Stomach smooth muscle (tissue), 2 donors: ENCODE measurements at regions not wholly inside any gene's neighbourhood (a gene's known extent, or its start where the extent isn't known, plus 50 kb on each side); places are given as distances from the start of the nearest gene placed in this dataset.

Experiments
- H3K27ac ChIP-seq: one replicate; pipeline ENCODE4 v1.7.0; 2013; ENCODE audit warnings: mild to moderate bottlenecking, low read length, inconsistent platforms
- H3K27me3 ChIP-seq, 2 donors: one replicate each; pipeline ENCODE4 v1.7.0; 2013; ENCODE audit warnings: low read length in 2 of 2; ENCODE audit not compliant: insufficient read depth in 2 of 2, control insufficient read depth in 1 of 2
- H3K36me3 ChIP-seq, 2 donors: one replicate each; pipeline ENCODE4 v1.7.0; 2013; ENCODE audit warnings: low read length in 2 of 2; ENCODE audit not compliant: control insufficient read depth in 2 of 2, insufficient read depth in 2 of 2
- H3K4me1 ChIP-seq: one replicate; pipeline ENCODE4 v1.7.0; 2013; ENCODE audit warnings: low read length; ENCODE audit not compliant: control insufficient read depth, insufficient read depth
- H3K4me3 ChIP-seq, 2 donors: one replicate each; pipeline ENCODE4 v1.7.0; 2013; ENCODE audit warnings: low read length in 2 of 2
- H3K9ac ChIP-seq, 2 donors: one replicate each; pipeline ENCODE4 v1.7.0; 2013; ENCODE audit warnings: low read length in 2 of 2, mild to moderate bottlenecking in 1 of 2
- H3K9me3 ChIP-seq, 2 donors: one replicate each; pipeline ENCODE4 v1.7.0; 2013; ENCODE audit warnings: low read length in 2 of 2; ENCODE audit not compliant: control insufficient read depth in 2 of 2
- donor health status: healthy.
- donor health status: Pancreatic carcinoma.

DNA sequence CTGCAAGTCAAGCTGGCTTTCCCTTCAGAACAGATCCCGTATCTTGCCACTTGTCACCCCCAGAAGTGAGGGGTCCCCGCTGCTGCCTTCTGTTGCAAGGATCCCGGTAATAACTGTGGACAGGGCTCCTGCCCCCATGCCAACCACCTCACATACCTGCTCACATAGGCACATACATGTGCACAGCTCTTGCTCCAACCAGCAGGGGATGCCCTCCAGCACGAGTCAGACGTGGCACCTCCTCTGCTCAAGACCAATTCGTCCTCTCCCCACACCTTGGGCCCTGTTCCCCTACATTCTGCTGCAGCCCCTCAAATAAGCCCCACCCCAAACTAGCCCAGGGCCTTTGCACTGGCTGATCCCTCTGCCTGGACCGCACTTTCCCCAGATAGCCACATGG is 163.3 kb downstream of the CRYBB2 start:
- Histone ChIP-seq H3K4me3 (no peak overlapping the region), H3K36me3 (peaks cover 10 to 11% of the 10 kb centered on the region in 2 donors), H3K9me3 (no peaks in the 10 kb centered on the region), H3K27me3 (no peaks in the 10 kb centered on the region), H3K4me1 (peaks cover 3% of the 10 kb centered on the region), H3K27ac (no peak overlapping the region), H3K9ac (no peak overlapping the region)

DNA sequence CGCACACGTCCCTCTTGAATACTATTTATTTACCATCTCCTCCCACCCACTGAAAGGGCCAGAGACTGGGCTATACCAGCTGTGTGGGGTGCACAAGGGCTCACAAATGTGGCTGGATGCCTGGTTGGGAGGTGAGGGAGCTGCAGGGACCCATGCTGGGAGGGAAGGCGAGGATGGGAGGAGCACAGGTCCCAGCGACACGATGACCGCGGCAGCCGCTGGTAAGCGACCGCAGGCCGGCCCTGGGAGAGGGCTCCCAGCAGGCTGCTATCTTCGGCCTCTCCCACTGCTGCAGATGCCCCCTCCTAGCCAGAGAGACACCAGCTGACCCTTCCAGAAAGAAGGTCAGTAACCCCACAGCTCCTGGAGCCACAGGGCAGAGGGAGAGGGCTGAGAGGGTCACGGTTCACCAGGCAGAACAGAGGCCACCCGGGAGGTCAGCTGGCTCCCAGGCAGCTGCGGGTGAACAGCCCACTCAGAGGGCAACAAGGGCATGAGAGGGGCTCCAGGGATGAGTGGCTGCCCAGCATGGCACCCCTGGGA is 163.9 kb downstream of the CRYBB2 start:
- Histone ChIP-seq H3K36me3 (peaks cover 9 to 11% of the 10 kb centered on the region in 2 donors), H3K4me1 (peaks cover 3% of the 10 kb centered on the region), H3K9ac (no peak overlapping the region), H3K4me3 (no peak overlapping the region), H3K27ac (no peak overlapping the region), H3K27me3 (no peaks in the 10 kb centered on the region), H3K9me3 (no peaks in the 10 kb centered on the region)

DNA sequence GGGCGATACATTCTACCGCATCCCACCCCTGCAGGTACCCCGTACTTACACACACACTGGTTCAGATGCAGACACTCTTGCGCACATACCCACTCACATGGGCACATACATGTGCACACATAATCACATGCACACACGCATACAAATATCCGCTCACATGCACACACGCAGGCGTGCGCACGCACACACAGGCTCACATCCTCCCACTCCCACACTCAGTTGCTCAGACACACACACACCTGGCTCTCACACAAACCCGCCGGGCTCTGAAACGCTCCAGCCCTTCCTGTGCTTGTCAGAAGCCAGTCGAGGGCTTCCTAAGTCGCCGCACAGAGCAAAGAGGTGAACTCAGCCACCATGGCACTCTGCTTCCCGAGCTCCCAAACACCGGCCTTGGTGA is 164.5 kb downstream of the CRYBB2 start:
- Histone ChIP-seq H3K27ac (no peak overlapping the region), H3K4me3 (no peak overlapping the region), H3K4me1 (peaks cover 3% of the 10 kb centered on the region), H3K27me3 (no peaks in the 10 kb centered on the region), H3K9ac (no peak overlapping the region), H3K9me3 (no peaks in the 10 kb centered on the region), H3K36me3 (peaks cover 8 to 11% of the 10 kb centered on the region in 2 donors)

DNA sequence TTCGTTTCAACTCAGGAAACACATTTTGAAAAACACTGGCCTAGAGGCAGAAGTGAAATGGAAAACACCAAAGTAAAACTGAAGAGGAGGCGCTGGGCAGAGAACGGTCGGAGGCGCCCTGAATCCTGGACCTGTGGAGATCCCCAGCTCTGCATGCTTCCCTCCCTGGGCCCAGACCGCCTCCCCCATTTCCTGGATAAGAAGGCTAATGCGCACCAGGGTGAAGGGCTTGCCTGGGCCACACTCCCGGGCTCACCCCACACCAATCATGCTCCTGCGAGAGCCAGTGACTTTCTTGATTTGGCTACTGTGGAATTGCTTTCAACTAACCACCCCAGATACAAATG is 167.1 kb downstream of the CRYBB2 start:
- Histone ChIP-seq H3K4me1 (peaks cover 10% of the 10 kb centered on the region), H3K9ac (no peak overlapping the region), H3K27ac (no peak overlapping the region), H3K27me3 (no peaks in the 10 kb centered on the region), H3K4me3 (no peak overlapping the region), H3K9me3 (no peaks in the 10 kb centered on the region), H3K36me3 (no peaks in the 10 kb centered on the region)

DNA sequence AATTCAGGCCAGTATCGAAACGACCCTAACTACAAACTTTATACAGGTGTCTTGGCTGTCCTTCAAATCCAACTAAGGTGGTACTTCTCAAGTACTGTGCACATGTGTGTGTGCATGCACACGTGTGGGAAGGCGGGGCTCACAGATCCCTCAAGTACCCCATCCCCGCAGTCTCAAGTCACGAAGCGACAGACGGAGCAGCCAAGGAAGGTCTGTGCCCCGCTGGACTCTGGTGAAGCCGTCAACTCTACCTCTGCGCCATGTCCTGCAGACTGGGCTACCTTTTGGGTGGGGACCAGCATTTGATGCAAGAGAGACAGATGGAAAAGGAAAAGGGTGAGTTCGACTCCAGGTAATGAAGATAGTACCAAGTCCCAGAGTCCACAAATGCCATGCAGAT is 169.0 kb downstream of the CRYBB2 start:
- peaks cover 10% of the 10 kb centered on the region for H3K4me1 ChIP-seq

DNA sequence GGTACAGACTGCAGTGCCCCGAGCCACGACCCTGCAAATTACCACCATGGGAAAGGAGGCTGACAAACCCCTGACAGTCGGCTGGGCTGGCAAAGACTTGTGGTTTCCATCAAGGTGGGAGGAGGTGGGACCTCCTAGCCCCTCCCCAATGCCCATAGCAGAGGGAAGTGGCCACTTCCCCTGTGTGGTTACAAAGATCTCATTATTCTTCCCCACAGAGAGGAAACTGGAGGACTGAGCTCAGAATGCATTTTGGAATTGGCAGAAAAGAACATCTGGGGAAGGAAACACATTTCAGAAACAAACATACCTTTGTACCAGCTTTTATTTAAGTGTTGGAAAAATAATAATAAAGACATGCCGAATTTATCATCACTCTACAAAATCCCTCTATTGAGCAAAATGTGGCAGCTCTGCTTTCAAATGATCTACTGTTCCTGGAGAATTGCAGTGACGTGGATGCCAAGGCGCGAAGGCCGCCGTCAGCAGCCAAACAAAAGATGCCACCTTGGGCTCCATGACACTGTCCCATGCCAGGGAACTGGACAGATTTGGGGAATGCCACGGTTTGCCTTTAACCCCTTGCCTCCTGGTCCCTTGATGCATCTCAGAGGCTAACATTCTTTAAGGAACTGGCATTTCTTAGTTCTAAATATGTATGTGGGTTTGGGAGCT is 169.6 kb downstream of the CRYBB2 start:
- no peaks in the 10 kb centered on the region for H3K36me3 ChIP-seq

More for the DNA sequence above, 169.0 kb downstream of the CRYBB2 start:
- H3K36me3 ChIP-seq, result no peaks in the 10 kb centered on the region
- no peak overlapping the region for H3K4me3 ChIP-seq
- no peak overlapping the region for H3K9ac ChIP-seq
- H3K27ac ChIP-seq, result no peak overlapping the region
- no peaks in the 10 kb centered on the region for H3K9me3 ChIP-seq
- no peaks in the 10 kb centered on the region for H3K27me3 ChIP-seq

DNA sequence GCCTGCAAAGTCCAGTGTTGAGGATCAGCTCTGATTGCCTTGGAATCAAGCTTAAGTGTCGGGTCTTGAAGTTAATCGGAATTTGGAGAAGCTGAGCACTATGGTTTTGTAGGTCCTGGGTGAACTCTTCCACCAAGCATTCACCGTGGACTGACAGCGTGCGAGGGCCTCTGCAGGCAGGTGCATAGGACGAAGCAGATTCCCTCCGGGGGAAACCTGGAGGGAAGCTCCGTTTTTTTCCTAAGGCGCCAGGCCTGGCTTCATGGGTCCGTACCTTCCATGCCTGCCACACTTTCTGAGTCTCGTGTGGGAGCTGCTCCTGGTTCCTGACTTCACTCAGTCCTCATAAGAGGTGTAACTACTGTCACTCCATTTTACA is 170.1 kb downstream of the CRYBB2 start:
- no peaks in the 10 kb centered on the region for H3K27me3 ChIP-seq
- no peak overlapping the region for H3K9ac ChIP-seq
- no peak overlapping the region for H3K4me3 ChIP-seq
- H3K27ac ChIP-seq, result no peak overlapping the region
- no peaks in the 10 kb centered on the region for H3K9me3 ChIP-seq
- peaks cover 10% of the 10 kb centered on the region for H3K4me1 ChIP-seq
- no peaks in the 10 kb centered on the region for H3K36me3 ChIP-seq

More for the DNA sequence above, 169.6 kb downstream of the CRYBB2 start:
- Histone ChIP-seq H3K9ac (no peak overlapping the region), H3K27ac (no peak overlapping the region), H3K4me3 (no peak overlapping the region), H3K9me3 (no peaks in the 10 kb centered on the region), H3K4me1 (peaks cover 10% of the 10 kb centered on the region), H3K27me3 (no peaks in the 10 kb centered on the region)

DNA sequence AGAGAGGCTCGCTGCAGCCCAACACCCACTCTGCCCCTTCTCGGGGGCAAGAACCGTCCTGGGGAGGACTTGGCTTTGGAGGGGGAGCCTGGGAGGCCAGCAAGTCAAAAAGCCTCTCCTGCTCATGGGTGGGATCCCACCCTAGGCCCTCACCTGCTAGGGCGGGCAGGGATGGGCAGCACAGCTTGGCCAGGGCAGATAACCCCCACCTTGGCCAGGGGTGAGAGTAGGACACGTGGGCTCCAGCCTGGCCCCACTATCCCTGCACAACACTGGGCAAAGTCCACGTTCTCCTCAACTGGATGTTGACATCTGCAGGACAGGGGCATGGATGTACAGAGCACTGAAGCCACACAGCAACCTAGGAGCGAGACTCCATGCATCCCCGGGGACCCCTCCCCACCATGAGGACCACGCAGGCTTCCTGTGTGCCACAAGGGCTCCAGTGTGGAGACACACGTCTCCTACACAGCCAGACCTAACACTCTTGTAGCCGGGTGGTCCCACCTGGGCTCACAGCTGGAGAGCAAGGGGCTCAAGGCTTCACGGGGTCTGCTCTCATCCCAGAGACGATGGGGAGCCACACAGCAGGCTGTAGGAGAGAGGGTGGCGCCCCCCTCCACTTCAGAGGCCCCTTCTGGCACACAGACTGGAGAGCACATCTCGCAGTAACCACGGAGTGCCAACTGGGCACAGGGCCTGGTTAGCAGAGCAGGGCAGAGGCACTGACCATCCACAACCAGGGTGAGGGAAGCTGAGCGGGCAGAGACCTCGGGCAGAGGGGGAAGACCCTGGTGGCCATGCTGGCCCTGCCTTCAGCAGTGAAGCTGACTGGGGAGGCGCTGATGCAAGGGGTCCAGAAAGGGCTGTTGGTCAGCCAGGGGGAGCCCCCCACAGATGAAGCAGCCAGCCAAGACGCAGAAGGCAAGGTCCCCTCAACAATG is 171.1 kb downstream of the CRYBB2 start:
- Histone ChIP-seq H3K9me3 (no peaks in the 10 kb centered on the region), H3K4me3 (no peak overlapping the region), H3K9ac (no peak overlapping the region), H3K27me3 (no peaks in the 10 kb centered on the region), H3K4me1 (peaks cover 10% of the 10 kb centered on the region), H3K36me3 (no peaks in the 10 kb centered on the region), H3K27ac (no peak overlapping the region)

DNA sequence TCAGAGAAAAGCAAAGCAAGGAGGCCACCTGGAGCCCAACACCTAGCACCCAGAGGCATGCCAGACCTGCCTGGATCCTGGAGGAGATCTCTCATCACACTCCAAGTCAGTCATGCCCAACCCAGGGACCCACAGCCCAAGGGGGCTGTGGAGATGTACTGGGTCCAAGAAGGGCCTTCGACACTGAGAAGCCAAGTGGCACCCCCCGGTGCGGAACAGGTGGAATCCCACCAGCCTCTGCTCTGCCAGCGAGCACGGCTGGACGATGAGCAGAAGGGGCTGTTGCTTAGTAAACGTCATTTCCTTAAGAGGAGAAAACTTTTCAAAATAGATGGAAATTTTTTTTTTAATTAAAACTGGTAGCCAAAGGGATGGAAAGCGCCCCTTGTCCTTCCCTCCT is 171.9 kb upstream of the GRK3 start:
- H3K4me1 ChIP-seq, result peaks cover 7% of the 10 kb centered on the region
- no peaks in the 10 kb centered on the region for H3K36me3 ChIP-seq
- no peak overlapping the region for H3K9ac ChIP-seq

DNA sequence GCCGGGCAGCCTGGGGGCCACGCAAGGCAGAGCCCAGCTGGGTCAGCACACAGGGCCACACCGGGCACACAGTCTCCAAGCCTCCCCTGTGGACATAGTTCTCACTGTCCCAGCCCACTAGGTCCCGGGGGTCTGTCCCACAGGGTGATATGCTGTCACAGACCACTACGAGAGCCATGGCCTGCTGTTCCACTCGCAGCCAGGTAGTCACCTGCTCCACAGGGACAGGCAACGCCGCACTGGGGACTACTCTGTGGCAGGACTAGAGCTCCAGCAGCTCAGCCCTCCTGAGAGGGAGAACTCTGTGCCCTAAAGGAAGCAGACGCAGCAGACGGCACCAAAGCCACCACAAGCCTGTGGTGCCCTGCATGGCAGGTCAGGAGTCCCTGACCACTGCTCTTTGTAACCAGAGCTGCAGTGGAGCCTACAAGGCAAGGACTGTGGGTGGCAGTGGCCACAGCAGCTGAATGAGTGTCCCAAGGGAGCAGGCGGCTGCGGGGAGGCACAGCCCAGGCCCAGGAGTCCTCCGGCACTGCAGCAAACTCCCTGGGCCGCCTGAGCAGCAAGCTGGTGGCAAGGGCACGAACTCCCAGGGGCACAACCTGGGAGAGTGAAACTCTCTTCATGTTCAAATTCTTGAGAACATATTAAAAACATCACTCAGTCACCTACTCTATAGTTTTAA is 171.2 kb upstream of the GRK3 start:
- H3K4me1 ChIP-seq, result peaks cover 7% of the 10 kb centered on the region
- H3K9ac ChIP-seq, result no peak overlapping the region
- H3K27ac ChIP-seq, result no peak overlapping the region
- no peaks in the 10 kb centered on the region for H3K9me3 ChIP-seq
- H3K27me3 ChIP-seq, result no peaks in the 10 kb centered on the region
- H3K4me3 ChIP-seq, result no peak overlapping the region
- H3K36me3 ChIP-seq, result no peaks in the 10 kb centered on the region

More for the DNA sequence above, 171.9 kb upstream of the GRK3 start:
- no peak overlapping the region for H3K27ac ChIP-seq
- H3K9me3 ChIP-seq, result no peaks in the 10 kb centered on the region
- H3K27me3 ChIP-seq, result no peaks in the 10 kb centered on the region
- no peak overlapping the region for H3K4me3 ChIP-seq
